ENCODE measurements at regions not wholly inside any gene's neighbourhood (a gene's known extent, or its start where the extent isn't known, plus 50 kb on each side); places are given as distances from the start of the nearest gene placed in this dataset.

GRCh38 chr9:13933268-13933656, 380.7 kb downstream of the NFIB start:
- H3K4me3 ChIP-seq (ENCODE audit: low read depth, low read length): no peak overlapping the region
- no peak for TF ChIP-seq CTCF (IDR thresholded peaks at IDR 0.05; ENCODE audit: low read depth, low read length)
- no peaks in the 10 kb centered on the region for H3K9me3 ChIP-seq
- no peaks in the 10 kb centered on the region; the same call in 1 of the 2 replicates for H3K4me1 ChIP-seq
- no peak for DNase-seq
- no peaks in the 10 kb centered on the region for H3K27me3 ChIP-seq
- no peaks in the 10 kb centered on the region for H3K36me3 ChIP-seq

- no peaks in the 10 kb centered on the region for H3K9me3 ChIP-seq
- no peaks in the 10 kb centered on the region; the same call in 1 of the 2 replicates for H3K4me1 ChIP-seq
- no peaks in the 10 kb centered on the region for H3K36me3 ChIP-seq
- H3K4me3 ChIP-seq (ENCODE audit: low read depth, low read length): no peak overlapping the region
- no peak for TF ChIP-seq CTCF (IDR thresholded peaks at IDR 0.05; ENCODE audit: low read depth, low read length)
- no peaks in the 10 kb centered on the region for H3K27me3 ChIP-seq
- no peak for DNase-seq
Observed at GRCh38 chr9:13932528-13933267, 381.2 kb downstream of the NFIB start.

- H3K27me3 ChIP-seq: no peaks in the 10 kb centered on the region
- no peaks in the 10 kb centered on the region for H3K9me3 ChIP-seq
- no peak for TF ChIP-seq CTCF (IDR thresholded peaks at IDR 0.05; ENCODE audit: low read depth, low read length)
- no peak overlapping the region for H3K4me3 ChIP-seq (ENCODE audit: low read depth, low read length)
- no peaks in the 10 kb centered on the region for H3K36me3 ChIP-seq
- no peak for DNase-seq
- H3K4me1 ChIP-seq: no peaks in the 10 kb centered on the region
Observed at GRCh38 chr9:13929013-13929412, 384.9 kb downstream of the NFIB start.

GRCh38 chr9:13923381-13923780, 390.6 kb downstream of the NFIB start:
- Histone ChIP-seq H3K9me3 (no peaks in the 10 kb centered on the region), H3K27me3 (no peaks in the 10 kb centered on the region), H3K4me3 (ENCODE audit: low read depth, low read length) (no peak overlapping the region), H3K4me1 (no peaks in the 10 kb centered on the region), H3K36me3 (no peaks in the 10 kb centered on the region)
- no peak for DNase-seq
- TF ChIP-seq CTCF (IDR thresholded peaks at IDR 0.05; ENCODE audit: low read depth, low read length): no peak

- H3K4me3 ChIP-seq (ENCODE audit: low read depth, low read length): no peak overlapping the region
- no peaks in the 10 kb centered on the region for H3K4me1 ChIP-seq
- TF ChIP-seq CTCF (IDR thresholded peaks at IDR 0.05; ENCODE audit: low read depth, low read length): no peak
- H3K27me3 ChIP-seq: no peaks in the 10 kb centered on the region
- H3K36me3 ChIP-seq: no peaks in the 10 kb centered on the region
- no peaks in the 10 kb centered on the region for H3K9me3 ChIP-seq
- DNase-seq: no peak
Observed at GRCh38 chr9:13920557-13920956, 393.4 kb downstream of the NFIB start.

GRCh38 chr9:13919401-13919800, 394.5 kb downstream of the NFIB start:
- Histone ChIP-seq H3K9me3 (no peaks in the 10 kb centered on the region; the same call in 1 of the 2 replicates), H3K36me3 (no peaks in the 10 kb centered on the region), H3K4me3 (ENCODE audit: low read depth, low read length) (no peak overlapping the region), H3K27me3 (no peaks in the 10 kb centered on the region), H3K4me1 (no peaks in the 10 kb centered on the region)
- TF ChIP-seq CTCF (IDR thresholded peaks at IDR 0.05; ENCODE audit: low read depth, low read length): no peak
- DNase-seq: no peak

Data from BE2C (cell line).